ENCODE measurements at regions not wholly inside any gene's neighbourhood (a gene's known extent, or its start where the extent isn't known, plus 50 kb on each side); places are given as distances from the start of the nearest gene placed in this dataset.
"Not testable (repeated sequence)": the region's sequence is repeated elsewhere in the genome, so short reads cannot be mapped to it uniquely, and the experiment has no call there.

GRCh38 chr5:90133941-90134340 is 275.6 kb downstream of the CETN3 start:
- DNase-seq (ENCODE audit: low read depth): no peak

- no peak for DNase-seq (ENCODE audit: low read depth)
Measured at GRCh38 chr5:90131383-90132133, 278.0 kb downstream of the CETN3 start.

GRCh38 chr5:90128551-90128950 is 281.0 kb downstream of the CETN3 start:
- no peak for DNase-seq (ENCODE audit: low read depth)

GRCh38 chr5:90119531-90119971 is 290.0 kb downstream of the CETN3 start:
- peak; percentile 43 for DNase-seq (ENCODE audit: low read depth)

GRCh38 chr5:90117005-90117404 is 292.6 kb downstream of the CETN3 start:
- DNase-seq (ENCODE audit: low read depth): no peak

GRCh38 chr5:90113108-90113507 is 296.4 kb downstream of the CETN3 start:
- DNase-seq (ENCODE audit: low read depth): no peak

GRCh38 chr5:90112033-90112692 is 297.4 kb downstream of the CETN3 start:
- no peak for DNase-seq (ENCODE audit: low read depth)

GRCh38 chr5:90111364-90112032 is 298.1 kb downstream of the CETN3 start:
- DNase-seq (ENCODE audit: low read depth): peak; percentile 51

- DNase-seq (ENCODE audit: low read depth): no peak
Measured at GRCh38 chr5:90109285-90109684, 300.3 kb downstream of the CETN3 start.

GRCh38 chr5:90099099-90099498 is 310.5 kb downstream of the CETN3 start:
- no peak for DNase-seq (ENCODE audit: low read depth)

- no peak for DNase-seq (ENCODE audit: low read depth)
Measured at GRCh38 chr5:90097082-90097477, 312.5 kb downstream of the CETN3 start.

GRCh38 chr5:90096415-90097081 is 313.0 kb downstream of the CETN3 start:
- no peak for DNase-seq (ENCODE audit: low read depth)

GRCh38 chr5:90095292-90096060 is 314.1 kb downstream of the CETN3 start:
- DNase-seq (ENCODE audit: low read depth): no peak

- no peak for DNase-seq (ENCODE audit: low read depth)
Measured at GRCh38 chr5:90093751-90094485, 315.6 kb downstream of the CETN3 start.

GRCh38 chr5:90092734-90093133 is 316.8 kb downstream of the CETN3 start:
- DNase-seq (ENCODE audit: low read depth): no peak

GRCh38 chr5:90084342-90084741 is 325.2 kb downstream of the CETN3 start:
- no peak for DNase-seq (ENCODE audit: low read depth)

GRCh38 chr5:90073026-90073570 is 336.5 kb downstream of the CETN3 start:
- not testable (repeated sequence) for DNase-seq (ENCODE audit: low read depth)

- DNase-seq (ENCODE audit: low read depth): no peak
Measured at GRCh38 chr5:90071656-90072055, 337.9 kb downstream of the CETN3 start.

- DNase-seq (ENCODE audit: low read depth): no peak
Measured at GRCh38 chr5:90071066-90071465, 338.5 kb downstream of the CETN3 start.

- no peak for DNase-seq (ENCODE audit: low read depth)
Measured at GRCh38 chr5:90066920-90067319, 342.6 kb downstream of the CETN3 start.

Data from fibroblast of the conjunctiva (primary cell).